K562 (cell line): ENCODE measurements at regions not wholly inside any gene's neighbourhood (a gene's known extent, or its start where the extent isn't known, plus 50 kb on each side); places are given as distances from the start of the nearest gene placed in this dataset.

Source experiments
- ARNT ChIP-seq, 2 experiments: fragments of 450-650 bp; IDR thresholded peaks; 2 replicates each; pipeline ENCODE4 v1.6.1; 2016; ENCODE audit warnings: mild to moderate bottlenecking in 1 of 2
- CEBPB ChIP-seq: fragments of 450-650 bp; IDR thresholded peaks from 2 replicates; pipeline ENCODE4 v1.6.1; 2016; ENCODE audit warnings: missing genetic modification characterization, missing compliant biosample characterization
- ELK1 ChIP-seq: sonication (generic); formaldehyde crosslinking; IDR thresholded peaks from 2 replicates; pipeline ENCODE4 v1.8.1; 2022; ENCODE audit warnings: missing genetic modification reagents
- EP400 ChIP-seq: fragments of 450-650 bp; IDR thresholded peaks from 2 replicates; pipeline ENCODE4 v1.6.1; 2017; ENCODE audit warnings: antibody characterized with exemption, mild to moderate bottlenecking, moderate library complexity
- ILF3 ChIP-seq: fragments of 450-650 bp; IDR thresholded peaks from 2 replicates; pipeline ENCODE4 v1.6.1; 2018; ENCODE audit warnings: antibody characterized with exemption, mild to moderate bottlenecking, moderate library complexity, borderline replicate concordance
- IRF2 ChIP-seq: sonication (generic); formaldehyde crosslinking; IDR thresholded peaks from 2 replicates; pipeline ENCODE4 v1.8.1; 2022; ENCODE audit warnings: mild to moderate bottlenecking, missing genetic modification reagents
- KDM4B ChIP-seq, 2 experiments: fragments of 450-650 bp in 1 of 2; sonication (generic) in 1 of 2; IDR thresholded peaks; 2 replicates each; pipeline ENCODE4 v1.6.1; 2016 to 2017; ENCODE audit warnings: borderline replicate concordance in 2 of 2, antibody characterized with exemption in 1 of 2, low read depth in 1 of 2, mild to moderate bottlenecking in 1 of 2
- MTA1 ChIP-seq: fragments of 450-650 bp; IDR thresholded peaks from 2 replicates; pipeline ENCODE4 v1.6.1; 2017; ENCODE audit warnings: borderline replicate concordance
- NRF1 ChIP-seq, 2 experiments: fragments of 450-650 bp; IDR thresholded peaks in 1 of 2; conservative IDR thresholded peaks in 1 of 2; 2 replicates each; pipeline ENCODE4 v1.6.1; 2014; ENCODE audit warnings: mild to moderate bottlenecking in 2 of 2
- PTBP1 ChIP-seq: fragments of 200-400 bp; formaldehyde crosslinking; IDR thresholded peaks from 2 replicates; pipeline ENCODE4 v1.6.1; 2017; ENCODE audit warnings: low read depth, low read length
- RAD51 ChIP-seq: fragments of 450-650 bp; IDR thresholded peaks from 2 replicates; pipeline ENCODE4 v1.7.1; 2016; ENCODE audit warnings: low read depth, mild to moderate bottlenecking, borderline replicate concordance
- RFX1 ChIP-seq: fragments of 450-650 bp; IDR thresholded peaks from 2 replicates; pipeline ENCODE4 v1.6.1; 2016; ENCODE audit warnings: mild to moderate bottlenecking, moderate library complexity
- SIX5 ChIP-seq, 2 experiments: IDR thresholded peaks; 2 replicates each; pipeline ENCODE4 v1.6.1; 2011; ENCODE audit warnings: low read length in 2 of 2, borderline replicate concordance in 1 of 2, low read depth in 1 of 2, mild to moderate bottlenecking in 1 of 2, moderate library complexity in 1 of 2; ENCODE audit not compliant: insufficient read depth in 1 of 2
- TAF7 ChIP-seq: fragments of 450-650 bp; IDR thresholded peaks from 2 replicates; pipeline ENCODE4 v1.6.1; 2016; ENCODE audit warnings: missing genetic modification characterization, missing compliant biosample characterization
- VEZF1 ChIP-seq: fragments of 200-800 bp; sonication (Bioruptor generic); IDR thresholded peaks from 2 replicates; pipeline ENCODE4 v1.6.1; 2017; ENCODE audit warnings: missing genetic modification characterization, missing compliant biosample characterization
- ZBTB33 ChIP-seq: sonication (generic); formaldehyde crosslinking; IDR thresholded peaks from 2 replicates; pipeline ENCODE4 v1.8.1; 2023; ENCODE audit warnings: mild to moderate bottlenecking, missing genetic modification reagents
- ZNF134 ChIP-seq: fragments of 250-450 bp; sonication (Bioruptor Pico); conservative IDR thresholded peaks from 2 replicates; pipeline ENCODE4 v1.4.0; 2020
- ZNF3 ChIP-seq: fragments of 250-450 bp; sonication (Bioruptor Pico); IDR thresholded peaks from 2 replicates; pipeline ENCODE4 v1.5.0; 2021; ENCODE audit warnings: mild to moderate bottlenecking, moderate library complexity
- ZNF354B ChIP-seq: fragments of 250-450 bp; sonication (Bioruptor Pico); IDR thresholded peaks from 2 replicates; pipeline ENCODE4 v1.4.0; 2020
- ZNF398 ChIP-seq: fragments of 250-450 bp; sonication (Bioruptor Pico); IDR thresholded peaks from 2 replicates; pipeline ENCODE4 v1.8.0; 2021; ENCODE audit warnings: moderate library complexity, mild to moderate bottlenecking, inconsistent platforms
- ZNF655 ChIP-seq: fragments of 250-450 bp; sonication (Bioruptor Pico); IDR thresholded peaks from 2 replicates; pipeline ENCODE4 v1.5.0; 2021
- ZNF77 ChIP-seq: fragments of 250-450 bp; sonication (Bioruptor Pico); IDR thresholded peaks from 2 replicates; pipeline ENCODE4 v1.5.0; 2020

- no peak for TF ChIP-seq SIX5 (IDR thresholded peaks at IDR 0.05; ENCODE audit: borderline replicate concordance in 1 of 2, insufficient read depth in 1 of 2, low read depth in 1 of 2, low read length in 2 of 2)
- TF ChIP-seq ZBTB33, result no peak
- no peak for TF ChIP-seq ZNF354B
- TF ChIP-seq ELK1 (CRISPR knock-in tag), result no peak
- no peak for TF ChIP-seq IRF2
- no peak for TF ChIP-seq ZNF398 (CRISPR knock-in tag)
- no peak for TF ChIP-seq EP400
- TF ChIP-seq ARNT (IDR thresholded peaks at IDR 0.05), result no peak
- no peak for TF ChIP-seq MTA1
- no peak for TF ChIP-seq VEZF1 (CRISPR knock-in tag)
- no peak for TF ChIP-seq RFX1
- no peak for TF ChIP-seq PTBP1
- no peak for TF ChIP-seq ZNF134 (CRISPR knock-in tag)
- TF ChIP-seq ZNF655 (CRISPR knock-in tag), result no peak
- TF ChIP-seq CEBPB (tag), result no peak
- no peak for TF ChIP-seq ZNF3 (CRISPR knock-in tag)
- TF ChIP-seq NRF1 (conservative IDR thresholded peaks at IDR 0.05 in 1 of 2, IDR thresholded peaks at IDR 0.05 in 1 of 2), result no peak
- TF ChIP-seq RAD51, result peak; percentile 76
- no peak for TF ChIP-seq ZNF77 (CRISPR knock-in tag)
- TF ChIP-seq ILF3, result no peak
- TF ChIP-seq KDM4B (IDR thresholded peaks at IDR 0.05; ENCODE audit: borderline replicate concordance in 2 of 2, low read depth in 1 of 2), result no peak
- no peak for TF ChIP-seq TAF7 (tag)
Observed at GRCh38 chr4:138437263-138437851, 195.2 kb upstream of the SLC7A11 start (continued).
